Neural progenitor cell (in vitro differentiated cells): ENCODE measurements at regions not wholly inside any gene's neighbourhood (a gene's known extent, or its start where the extent isn't known, plus 50 kb on each side); places are given as distances from the start of the nearest gene placed in this dataset.

Experiments
- DNase-seq: peaks from one replicate; pipeline ENCODE4 v3.0.0-alpha.2; 2016; ENCODE audit warnings: low spot score
- H2AFZ ChIP-seq: fragments of 200-600 bp; sonication (generic); replicated peaks from 2 replicates; pipeline ENCODE4 v1.6.1; 2016; ENCODE audit warnings: antibody characterized with exemption
- H3F3A ChIP-seq: fragments of 200-600 bp; sonication (generic); 2 replicates; pipeline ENCODE4 v1.6.1; 2016; ENCODE audit warnings: antibody characterized with exemption, low read depth
- H3K27ac ChIP-seq: fragments of 200-600 bp; sonication (generic); 2 replicates; pipeline ENCODE4 v1.5.1; 2016; ENCODE audit warnings: mild to moderate bottlenecking
- H3K27me3 ChIP-seq: fragments of 200-600 bp; sonication (generic); 2 replicates; pipeline ENCODE4 v1.6.1; 2016; ENCODE audit warnings: mild to moderate bottlenecking, moderate library complexity
- H3K36me3 ChIP-seq: fragments of 200-600 bp; sonication (generic); 2 replicates; pipeline ENCODE4 v1.5.1; 2016
- H3K4me1 ChIP-seq: fragments of 200-600 bp; sonication (generic); 2 replicates; pipeline ENCODE4 v1.6.1; 2016; ENCODE audit warnings: mixed run types
- H3K4me2 ChIP-seq: fragments of 200-600 bp; sonication (generic); 2 replicates; pipeline ENCODE4 v1.6.1; 2016
- H3K4me3 ChIP-seq: fragments of 200-600 bp; sonication (generic); 2 replicates; pipeline ENCODE4 v1.5.1; 2016
- H3K79me2 ChIP-seq: fragments of 200-600 bp; sonication (generic); 2 replicates; pipeline ENCODE4 v1.6.1; 2016; ENCODE audit warnings: low read depth
- H3K9ac ChIP-seq: fragments of 200-600 bp; sonication (generic); 2 replicates; pipeline ENCODE4 v1.6.1; 2016
- H3K9me3 ChIP-seq: fragments of 200-600 bp; sonication (generic); 2 replicates; pipeline ENCODE4 v1.5.1; 2016; ENCODE audit warnings: low read depth
- H4K20me1 ChIP-seq: fragments of 200-600 bp; sonication (generic); 2 replicates; pipeline ENCODE4 v1.6.1; 2016; ENCODE audit warnings: low read depth
- H3K27ac Mint-ChIP-seq: 3 replicates; pipeline ENCODE4 v1.8.0; 2021; ENCODE audit warnings: mixed read lengths
- H3K27me3 Mint-ChIP-seq: 2 replicates; pipeline ENCODE4 v1.8.0; 2022; ENCODE audit warnings: low read depth, mild to moderate bottlenecking, inconsistent platforms, moderate library complexity, mixed read lengths; ENCODE audit not compliant: insufficient read depth
- H3K36me3 Mint-ChIP-seq: 3 replicates; pipeline ENCODE4 v1.8.0; 2021; ENCODE audit warnings: mixed read lengths
- H3K4me1 Mint-ChIP-seq: 3 replicates; pipeline ENCODE4 v1.8.0; 2021; ENCODE audit warnings: mixed read lengths
- H3K4me3 Mint-ChIP-seq: 3 replicates; pipeline ENCODE4 v1.8.0; 2021; ENCODE audit warnings: mild to moderate bottlenecking, moderate library complexity, mixed read lengths
- H3K9me3 Mint-ChIP-seq: 3 replicates; pipeline ENCODE4 v1.8.0; 2020; ENCODE audit warnings: mixed read lengths
- CTCF ChIP-seq: fragments of 200-600 bp; sonication (generic); IDR thresholded peaks from 2 replicates; pipeline ENCODE4 v1.5.1; 2017; ENCODE audit warnings: antibody characterized with exemption, mild to moderate bottlenecking
- EZH2 ChIP-seq: fragments of 200-600 bp; sonication (generic); IDR thresholded peaks from 2 replicates; pipeline ENCODE4 v1.6.1; 2017; ENCODE audit warnings: antibody characterized with exemption, mild to moderate bottlenecking, moderate library complexity
- EZH2phosphoT487 ChIP-seq: fragments of 200-600 bp; sonication (generic); IDR thresholded peaks from 2 replicates; pipeline ENCODE4 v1.6.1; 2017; ENCODE audit warnings: antibody characterized with exemption

- Histone ChIP-seq H3K9ac (no peak overlapping the region), H2AFZ (no peak overlapping the region), H3K9me3 (no peaks in the 10 kb centered on the region), H3K36me3 (no peaks in the 10 kb centered on the region), H3K4me3 (no peak overlapping the region), H3K4me1 (no peaks in the 10 kb centered on the region), H3K27ac (no peak overlapping the region), H3K79me2 (no peaks in the 10 kb centered on the region), H3K4me2 (no peak overlapping the region), H4K20me1 (no peaks in the 10 kb centered on the region), H3F3A (no peaks in the 10 kb centered on the region), H3K27me3 (no peaks in the 10 kb centered on the region)
- Mint-ChIP-seq H3K4me1 (no peaks in the 10 kb centered on the region), H3K36me3 (no peaks in the 10 kb centered on the region), H3K27ac (no peak overlapping the region), H3K4me3 (no peak overlapping the region), H3K9me3 (no peaks in the 10 kb centered on the region), H3K27me3 (no peaks in the 10 kb centered on the region)
- DNase-seq: no peak
- TF ChIP-seq EZH2phosphoT487 (no peak), CTCF (no peak), EZH2 (no peak)
Observed at GRCh38 chr13:103598671-103599070, 532.5 kb upstream of the SLC10A2 start.

GRCh38 chr13:103573446-103573845 lies 507.2 kb upstream of the SLC10A2 start:
- no peak overlapping the region for H3K27ac Mint-ChIP-seq
- DNase-seq: no peak
- H3K4me3 Mint-ChIP-seq: no peak overlapping the region
- no peaks in the 10 kb centered on the region for H3K79me2 ChIP-seq
- H2AFZ ChIP-seq: no peak overlapping the region
- H3K9me3 Mint-ChIP-seq: peaks cover 7% of the 10 kb centered on the region
- no peak overlapping the region for H3K9ac ChIP-seq
- H4K20me1 ChIP-seq: no peaks in the 10 kb centered on the region
- H3K4me1 Mint-ChIP-seq: no peaks in the 10 kb centered on the region
- no peaks in the 10 kb centered on the region for H3K9me3 ChIP-seq
- no peaks in the 10 kb centered on the region for H3K27me3 ChIP-seq
- H3K36me3 ChIP-seq: no peaks in the 10 kb centered on the region
- no peaks in the 10 kb centered on the region for H3F3A ChIP-seq
- no peak overlapping the region for H3K4me3 ChIP-seq
- no peak overlapping the region for H3K27ac ChIP-seq
- no peaks in the 10 kb centered on the region for H3K4me1 ChIP-seq
- H3K27me3 Mint-ChIP-seq: peaks cover 2% of the 10 kb centered on the region
- H3K4me2 ChIP-seq: no peak overlapping the region
- no peaks in the 10 kb centered on the region for H3K36me3 Mint-ChIP-seq
- TF ChIP-seq EZH2 (no peak), EZH2phosphoT487 (no peak), CTCF (no peak)

- H2AFZ ChIP-seq: peak overlapping the region; percentile 46
- H3F3A ChIP-seq: no peaks in the 10 kb centered on the region
- no peaks in the 10 kb centered on the region for H3K36me3 Mint-ChIP-seq
- no peaks in the 10 kb centered on the region for H3K9me3 ChIP-seq
- H3K36me3 ChIP-seq: no peaks in the 10 kb centered on the region
- H3K9me3 Mint-ChIP-seq: peaks cover 8% of the 10 kb centered on the region
- H3K4me1 Mint-ChIP-seq: no peaks in the 10 kb centered on the region
- H3K4me3 Mint-ChIP-seq: no peak overlapping the region
- H3K27me3 Mint-ChIP-seq: peaks cover under 1% of the 10 kb centered on the region
- no peaks in the 10 kb centered on the region for H3K27me3 ChIP-seq
- no peak overlapping the region for H3K4me3 ChIP-seq
- no peaks in the 10 kb centered on the region for H4K20me1 ChIP-seq
- H3K4me1 ChIP-seq: no peaks in the 10 kb centered on the region
- H3K27ac Mint-ChIP-seq: no peak overlapping the region
- no peak overlapping the region for H3K27ac ChIP-seq
- H3K9ac ChIP-seq: no peak overlapping the region
- TF ChIP-seq EZH2phosphoT487 (no peak), EZH2 (no peak), CTCF (no peak)
- DNase-seq: no peak
- H3K4me2 ChIP-seq: no peak overlapping the region
- no peaks in the 10 kb centered on the region for H3K79me2 ChIP-seq
Observed at GRCh38 chr13:103568314-103568713, 502.1 kb upstream of the SLC10A2 start.
